ENCODE measurements at regions not wholly inside any gene's neighbourhood (a gene's known extent, or its start where the extent isn't known, plus 50 kb on each side); places are given as distances from the start of the nearest gene placed in this dataset.

- Histone ChIP-seq H3K9ac (ENCODE audit: low read depth, low read length) (no peak overlapping the region), H3K36me3 (ENCODE audit: insufficient read depth, low read length) (peaks cover 42% of the 10 kb centered on the region), H2AFZ (ENCODE audit: low read depth, low read length) (no peak overlapping the region), H3K9me3 (ENCODE audit: insufficient read depth, low read length, severe bottlenecking) (no peaks in the 10 kb centered on the region), H3K4me3 (ENCODE audit: low read depth in 1 of 2, low read length in 2 of 2) (no peak overlapping the region), H3K4me2 (ENCODE audit: insufficient read depth, low read length) (no peak overlapping the region), H3K27me3 (ENCODE audit: insufficient read depth, low read length, poor library complexity) (no peaks in the 10 kb centered on the region), H3K27ac (ENCODE audit: low read length) (no peak overlapping the region; the same call in 1 of the 2 replicates), H3K79me2 (ENCODE audit: insufficient read depth, low read length) (peaks cover 99% of the 10 kb centered on the region), H3K4me1 (ENCODE audit: insufficient read depth, low read length) (peaks cover 36% of the 10 kb centered on the region), H4K20me1 (ENCODE audit: insufficient read depth, low read length) (peaks cover 62% of the 10 kb centered on the region)
- ATAC-seq (ENCODE audit: insufficient read depth, low read depth) (no peak), DNase-seq (no peak)
- TF ChIP-seq CTCF (IDR thresholded peaks at IDR 0.05; ENCODE audit: borderline replicate concordance, extremely low read depth, low read length, poor library complexity, severe bottlenecking) = no peak
- TF ChIP-seq EZH2 (IDR thresholded peaks at IDR 0.05; ENCODE audit: borderline replicate concordance, low read depth, low read length, severe bottlenecking) = no peak
These were observed 151.9 kb downstream of the C9orf152 start for GRCh38 chr9:110056062-110056461.

- no peak overlapping the region for H3K9ac ChIP-seq (ENCODE audit: low read depth, low read length)
These were observed 149.5 kb downstream of the C9orf152 start for GRCh38 chr9:110058304-110058953.

GRCh38 chr9:110059461-110059860 lies 148.5 kb downstream of the C9orf152 start:
- Histone ChIP-seq H3K9ac (ENCODE audit: low read depth, low read length) (no peak overlapping the region), H3K4me3 (ENCODE audit: low read depth in 1 of 2, low read length in 2 of 2) (no peak overlapping the region), H4K20me1 (ENCODE audit: insufficient read depth, low read length) (peaks cover 75% of the 10 kb centered on the region), H3K36me3 (ENCODE audit: insufficient read depth, low read length) (peaks cover 64% of the 10 kb centered on the region), H3K9me3 (ENCODE audit: insufficient read depth, low read length, severe bottlenecking) (no peaks in the 10 kb centered on the region), H3K27me3 (ENCODE audit: insufficient read depth, low read length, poor library complexity) (no peaks in the 10 kb centered on the region), H3K4me1 (ENCODE audit: insufficient read depth, low read length) (peaks cover 16% of the 10 kb centered on the region), H2AFZ (ENCODE audit: low read depth, low read length) (no peak overlapping the region), H3K79me2 (ENCODE audit: insufficient read depth, low read length) (peaks cover 99% of the 10 kb centered on the region), H3K27ac (ENCODE audit: low read length) (0 out of 2 replicates have a peak overlapping the region, but pooled peaks have one; percentile 32), H3K4me2 (ENCODE audit: insufficient read depth, low read length) (no peak overlapping the region)
- ATAC-seq (ENCODE audit: insufficient read depth, low read depth) (no peak), DNase-seq (no peak)
- TF ChIP-seq CTCF (IDR thresholded peaks at IDR 0.05; ENCODE audit: borderline replicate concordance, extremely low read depth, low read length, poor library complexity, severe bottlenecking) (no peak), EZH2 (IDR thresholded peaks at IDR 0.05; ENCODE audit: borderline replicate concordance, low read depth, low read length, severe bottlenecking) (no peak)

More at GRCh38 chr9:110058304-110058953, 149.5 kb downstream of the C9orf152 start:
- no peak overlapping the region for H3K4me3 ChIP-seq (ENCODE audit: low read depth in 1 of 2, low read length in 2 of 2)
- peaks cover 71% of the 10 kb centered on the region for H4K20me1 ChIP-seq (ENCODE audit: insufficient read depth, low read length)
- no peak for TF ChIP-seq EZH2 (IDR thresholded peaks at IDR 0.05; ENCODE audit: borderline replicate concordance, low read depth, low read length, severe bottlenecking)
- TF ChIP-seq CTCF (IDR thresholded peaks at IDR 0.05; ENCODE audit: borderline replicate concordance, extremely low read depth, low read length, poor library complexity, severe bottlenecking) = peak; percentile 61
- peaks cover 99% of the 10 kb centered on the region for H3K79me2 ChIP-seq (ENCODE audit: insufficient read depth, low read length)
- no peak overlapping the region for H3K27ac ChIP-seq (ENCODE audit: low read length)
- peak; percentile 30 for DNase-seq
- H2AFZ ChIP-seq (ENCODE audit: low read depth, low read length) = no peak overlapping the region
- ATAC-seq (ENCODE audit: insufficient read depth, low read depth) = no peak; the same call in 2 of the 3 replicates
- peaks cover 54% of the 10 kb centered on the region for H3K36me3 ChIP-seq (ENCODE audit: insufficient read depth, low read length)
- H3K4me1 ChIP-seq (ENCODE audit: insufficient read depth, low read length) = peaks cover 14% of the 10 kb centered on the region
- H3K4me2 ChIP-seq (ENCODE audit: insufficient read depth, low read length) = no peak overlapping the region
- no peaks in the 10 kb centered on the region for H3K27me3 ChIP-seq (ENCODE audit: insufficient read depth, low read length, poor library complexity)
- no peaks in the 10 kb centered on the region for H3K9me3 ChIP-seq (ENCODE audit: insufficient read depth, low read length, severe bottlenecking)

Data from DND-41 (cell line).